ENCODE measurements at regions not wholly inside any gene's neighbourhood (a gene's known extent, or its start where the extent isn't known, plus 50 kb on each side); places are given as distances from the start of the nearest gene placed in this dataset.

DNA sequence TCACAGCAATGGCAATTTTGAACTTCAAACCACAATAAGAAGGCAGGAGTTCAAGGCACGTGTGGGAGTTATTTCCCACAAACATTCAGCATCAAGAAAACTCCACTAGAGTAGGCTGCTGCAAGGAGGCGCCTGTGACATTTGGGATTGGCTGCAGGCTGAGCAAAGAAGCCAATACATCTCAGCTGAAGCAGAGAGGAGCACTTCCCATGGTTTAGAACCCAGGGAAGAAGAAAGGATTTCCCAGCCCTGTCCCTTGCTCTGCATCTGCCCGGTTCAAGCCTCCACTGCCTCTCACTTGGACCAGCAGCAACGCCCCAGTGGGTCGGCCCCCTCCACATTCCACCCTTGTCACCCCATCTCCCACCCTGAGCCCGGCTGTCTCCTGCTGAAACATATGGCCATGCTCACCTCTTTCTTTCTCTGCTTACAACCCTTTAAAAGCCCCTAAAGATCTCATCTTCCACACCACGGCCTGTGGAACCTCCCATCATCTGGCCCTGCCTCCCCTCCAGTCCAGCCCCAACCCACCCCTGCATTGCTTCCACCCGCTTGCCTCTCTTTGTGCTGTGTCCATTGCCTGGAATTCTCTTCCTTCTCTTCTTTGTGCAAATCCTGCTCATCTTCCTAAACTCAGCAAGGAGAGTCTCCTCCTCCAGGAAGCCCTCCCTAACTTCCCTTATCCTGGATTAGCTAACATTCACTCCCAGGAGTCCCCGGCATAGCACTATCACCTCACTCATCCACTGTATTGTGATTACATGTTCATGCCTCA is 128.3 kb downstream of the ANKRD60 start:
- Histone ChIP-seq H3K27ac (no peak overlapping the region), H3K36me3 (replicated peaks in 1 of 2) (no peaks in the 10 kb centered on the region), H3K4me1 (replicated peaks in 1 of 2) (no peaks in the 10 kb centered on the region), H3K27me3 (no peaks in the 10 kb centered on the region), H3K9me3 (replicated peaks in 1 of 3) (no peaks in the 10 kb centered on the region), H3K4me3 (no peak overlapping the region)
- WGBS, 4 donors = 63 to 80% (median 69%) methylated on average over 7 to 9 of the region's 9 CpGs
- intact Hi-C loops (cut with DNase I) = no loop called here
- DNase-seq = no peak
- no peak for TF ChIP-seq POLR2A (IDR thresholded peaks at IDR 0.05)
- TF ChIP-seq, protein P1, sequence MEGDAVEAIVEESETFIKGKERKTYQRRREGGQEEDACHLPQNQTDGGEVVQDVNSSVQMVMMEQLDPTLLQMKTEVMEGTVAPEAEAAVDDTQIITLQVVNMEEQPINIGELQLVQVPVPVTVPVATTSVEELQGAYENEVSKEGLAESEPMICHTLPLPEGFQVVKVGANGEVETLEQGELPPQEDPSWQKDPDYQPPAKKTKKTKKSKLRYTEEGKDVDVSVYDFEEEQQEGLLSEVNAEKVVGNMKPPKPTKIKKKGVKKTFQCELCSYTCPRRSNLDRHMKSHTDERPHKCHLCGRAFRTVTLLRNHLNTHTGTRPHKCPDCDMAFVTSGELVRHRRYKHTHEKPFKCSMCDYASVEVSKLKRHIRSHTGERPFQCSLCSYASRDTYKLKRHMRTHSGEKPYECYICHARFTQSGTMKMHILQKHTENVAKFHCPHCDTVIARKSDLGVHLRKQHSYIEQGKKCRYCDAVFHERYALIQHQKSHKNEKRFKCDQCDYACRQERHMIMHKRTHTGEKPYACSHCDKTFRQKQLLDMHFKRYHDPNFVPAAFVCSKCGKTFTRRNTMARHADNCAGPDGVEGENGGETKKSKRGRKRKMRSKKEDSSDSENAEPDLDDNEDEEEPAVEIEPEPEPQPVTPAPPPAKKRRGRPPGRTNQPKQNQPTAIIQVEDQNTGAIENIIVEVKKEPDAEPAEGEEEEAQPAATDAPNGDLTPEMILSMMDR (IDR thresholded peaks at IDR 0.05) = no peak

DNA sequence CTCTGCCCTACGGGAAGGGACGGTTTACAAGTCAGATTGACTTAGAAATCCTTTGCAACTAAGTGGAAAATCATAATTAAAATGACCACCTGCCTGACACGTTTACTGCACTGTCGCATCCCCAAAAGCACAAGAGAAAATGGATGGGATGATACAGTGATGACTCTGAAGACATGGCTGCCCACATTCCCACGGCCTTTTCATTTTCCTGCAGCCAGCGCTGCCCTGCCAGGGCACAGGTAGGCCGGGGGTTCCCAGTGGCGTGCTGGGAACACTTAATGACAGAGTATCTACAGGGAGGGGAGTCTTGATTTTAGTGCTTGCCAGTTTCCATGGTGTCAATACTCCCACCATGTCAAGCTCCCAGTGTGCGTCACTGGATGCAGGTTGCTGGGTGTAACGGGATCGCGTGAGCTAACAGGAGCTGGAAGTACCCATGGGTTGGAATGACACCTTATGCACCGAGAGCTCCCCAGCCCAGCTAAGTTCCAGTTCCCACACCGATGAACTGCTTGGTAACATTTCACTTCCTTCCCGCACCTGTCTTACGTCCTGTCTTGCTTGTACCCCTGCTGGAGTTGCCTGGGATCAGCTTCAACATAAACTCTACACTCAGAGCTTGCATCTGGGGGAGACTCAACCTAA is 129.0 kb downstream of the ANKRD60 start:
- H3K36me3 ChIP-seq (replicated peaks in 1 of 2) = no peaks in the 10 kb centered on the region
- H3K4me3 ChIP-seq = no peak overlapping the region
- intact Hi-C loops (cut with DNase I) = no loop called here
- DNase-seq = no peak
- TF ChIP-seq POLR2A (IDR thresholded peaks at IDR 0.05) = no peak
- TF ChIP-seq, protein P1 (IDR thresholded peaks at IDR 0.05) = no peak
- no peak overlapping the region for H3K27ac ChIP-seq
- H3K9me3 ChIP-seq (replicated peaks in 1 of 3) = no peaks in the 10 kb centered on the region
- 79 to 84% (median 82%) methylated on average over 15 to 16 of the region's 16 CpGs for WGBS, 4 donors
- H3K4me1 ChIP-seq (replicated peaks in 1 of 2) = no peaks in the 10 kb centered on the region
- H3K27me3 ChIP-seq = no peaks in the 10 kb centered on the region

DNA sequence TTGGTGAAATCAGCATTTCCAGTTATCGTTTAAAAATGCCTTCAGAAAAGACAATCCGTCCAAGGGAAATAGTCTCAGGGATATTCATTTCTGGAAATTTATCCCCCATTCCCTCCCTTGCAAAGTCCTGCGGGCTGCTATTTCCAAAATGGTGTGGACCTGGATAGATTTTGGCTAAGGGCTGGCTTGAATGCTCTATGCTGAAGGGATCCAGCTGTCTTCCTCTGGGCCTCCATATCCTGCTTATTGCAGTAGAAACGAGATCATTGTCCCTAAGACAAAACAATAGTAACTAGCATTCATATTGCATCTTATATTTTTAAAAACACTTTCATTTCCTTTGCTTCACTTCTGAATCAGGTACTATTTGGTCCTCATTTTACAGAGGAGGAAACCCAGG is 129.9 kb downstream of the ANKRD60 start:
- no peak overlapping the region for H3K27ac ChIP-seq
- DNase-seq = no peak
- intact Hi-C loops (cut with DNase I) = no loop called here
- H3K4me1 ChIP-seq (replicated peaks in 1 of 2) = no peaks in the 10 kb centered on the region
- H3K9me3 ChIP-seq (replicated peaks in 1 of 3) = no peaks in the 10 kb centered on the region
- no peaks in the 10 kb centered on the region for H3K36me3 ChIP-seq (replicated peaks in 1 of 2)
- no peaks in the 10 kb centered on the region for H3K27me3 ChIP-seq
- WGBS, 4 donors = 57 to 79% (median 62%) methylated on average over 4 of the region's 4 CpGs
- TF ChIP-seq POLR2A (IDR thresholded peaks at IDR 0.05) = no peak
- TF ChIP-seq, protein P1 (IDR thresholded peaks at IDR 0.05) = no peak
- H3K4me3 ChIP-seq = no peak overlapping the region

DNA sequence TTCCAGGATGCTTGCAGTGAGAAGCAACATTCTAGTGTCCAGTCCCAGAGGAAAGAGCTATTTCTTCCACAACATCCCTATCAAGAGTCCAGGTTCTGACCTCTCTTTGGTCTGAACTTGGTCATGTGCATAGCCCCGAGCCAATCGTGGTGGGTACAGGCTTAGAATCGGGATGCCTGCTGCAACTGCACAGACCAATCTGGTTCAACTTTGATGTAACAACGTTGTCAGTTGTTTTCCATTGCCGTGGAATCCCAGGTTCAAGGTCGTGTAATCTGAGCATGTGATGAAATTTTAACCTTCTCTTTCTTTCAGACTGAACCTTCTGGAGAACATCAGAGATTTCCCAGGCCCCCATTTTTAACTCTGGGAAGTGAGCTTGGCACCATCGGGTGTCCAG is 130.5 kb downstream of the ANKRD60 start:
- Histone ChIP-seq H3K36me3 (replicated peaks in 1 of 2) (no peaks in the 10 kb centered on the region), H3K4me1 (replicated peaks in 1 of 2) (no peaks in the 10 kb centered on the region), H3K27ac (no peak overlapping the region), H3K4me3 (no peak overlapping the region), H3K9me3 (replicated peaks in 1 of 3) (no peaks in the 10 kb centered on the region), H3K27me3 (no peaks in the 10 kb centered on the region)
- no peak for DNase-seq
- WGBS, 4 donors = 48 to 64% (median 56%) methylated on average over 7 of the region's 7 CpGs
- intact Hi-C loops (cut with DNase I) = no loop called here
- no peak for TF ChIP-seq POLR2A (IDR thresholded peaks at IDR 0.05)
- TF ChIP-seq, protein P1 (IDR thresholded peaks at IDR 0.05) = no peak
